ENCODE measurements at regions not wholly inside any gene's neighbourhood (a gene's known extent, or its start where the extent isn't known, plus 50 kb on each side); places are given as distances from the start of the nearest gene placed in this dataset.

DNA sequence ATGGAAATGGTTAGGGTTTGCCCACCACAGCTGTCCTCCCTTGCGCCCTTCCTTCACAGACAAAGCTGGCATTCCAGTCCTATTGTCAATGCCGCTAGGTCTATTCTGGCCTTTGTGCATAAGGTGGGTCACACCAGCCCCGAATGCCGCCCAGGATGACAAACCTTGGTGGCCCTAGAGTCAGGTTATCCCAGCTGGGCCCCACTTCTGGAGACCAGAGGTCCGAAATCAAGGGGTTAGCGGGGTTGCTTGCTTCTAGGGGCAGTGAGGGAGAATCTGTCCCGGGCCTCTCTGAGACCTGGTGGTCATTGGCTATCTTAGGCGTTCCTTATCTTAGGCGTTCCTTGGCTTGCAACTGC is 472.1 kb downstream of the SOX9 start:
- TF ChIP-seq CTCF (IDR thresholded peaks at IDR 0.05) = no peak
- TF ChIP-seq POLR2AphosphoS5 (IDR thresholded peaks at IDR 0.05; ENCODE audit: insufficient read depth in 1 of 2, low read depth in 1 of 2) = no peak
- no peak for TF ChIP-seq POLR2A (IDR thresholded peaks at IDR 0.05)

Data from vagina (tissue), 2 donors.